Keratinocyte (primary cell): ENCODE measurements at regions not wholly inside any gene's neighbourhood (a gene's known extent, or its start where the extent isn't known, plus 50 kb on each side); places are given as distances from the start of the nearest gene placed in this dataset.

ENCODE experiments used
- DNase-seq: peaks from one replicate; pipeline ENCODE4 v3.0.0-alpha.2; 2011; ENCODE audit warnings: low read depth, missing footprints, low spot score
- FAIRE-seq: peaks from 2 replicates; lab custom pipeline; 2011; peaks lifted over from hg19 to GRCh38; lab: Jason Lieb, UNC
- H2AFZ ChIP-seq: 2 replicates; pipeline ENCODE4 v1.6.0; 2012; ENCODE audit warnings: low read length, control low read depth, inconsistent platforms; ENCODE audit not compliant: control insufficient read depth
- H3K27ac ChIP-seq: 2 replicates; pipeline ENCODE4 v1.5.1; 2011; ENCODE audit warnings: low read length; ENCODE audit not compliant: control insufficient read depth, insufficient read depth
- H3K27me3 ChIP-seq: 3 replicates; pipeline ENCODE4 v1.6.0; 2011; ENCODE audit warnings: low read length; ENCODE audit not compliant: control insufficient read depth, insufficient read depth; ENCODE audit errors: extremely low read depth
- H3K36me3 ChIP-seq, 2 experiments: 2 replicates in 1 of 2; 3 replicates in 1 of 2; pipeline ENCODE4 v1.5.1; 2011; ENCODE audit warnings: low read length in 2 of 2, mild to moderate bottlenecking in 1 of 2; ENCODE audit not compliant: control insufficient read depth in 2 of 2, insufficient read depth in 2 of 2; ENCODE audit errors: extremely low read depth in 1 of 2
- H3K4me1 ChIP-seq: 3 replicates; pipeline ENCODE4 v1.5.1; 2011; ENCODE audit warnings: low read length; ENCODE audit not compliant: control insufficient read depth, insufficient read depth; ENCODE audit errors: extremely low read depth
- H3K4me2 ChIP-seq: 3 replicates; pipeline ENCODE4 v1.6.0; 2011; ENCODE audit warnings: low read depth, low read length; ENCODE audit not compliant: control insufficient read depth, insufficient read depth; ENCODE audit errors: extremely low read depth
- H3K4me3 ChIP-seq, 3 experiments: fragments of 200-600 bp in 1 of 3; sonication (generic) in 1 of 3; 2 replicates in 2 of 3; 3 replicates in 1 of 3; pipeline ENCODE4 v1.5.1; 2011 to 2016; ENCODE audit warnings: low read length in 3 of 3, mild to moderate bottlenecking in 3 of 3, control low read depth in 2 of 3, inconsistent platforms in 1 of 3, low read depth in 1 of 3, mixed read lengths in 1 of 3, mixed run types in 1 of 3, moderate library complexity in 1 of 3; ENCODE audit not compliant: control insufficient read depth in 2 of 3, insufficient read depth in 2 of 3; ENCODE audit errors: extremely low read depth in 1 of 3
- H3K79me2 ChIP-seq: 2 replicates; pipeline ENCODE4 v1.6.0; 2012; ENCODE audit warnings: low read length; ENCODE audit not compliant: control insufficient read depth, insufficient read depth
- H3K9ac ChIP-seq: 3 replicates; pipeline ENCODE4 v1.6.0; 2011; ENCODE audit warnings: low read length; ENCODE audit not compliant: control insufficient read depth, insufficient read depth; ENCODE audit errors: extremely low read depth
- H3K9me1 ChIP-seq: 3 replicates; pipeline ENCODE4 v1.6.0; 2011; ENCODE audit warnings: low read length; ENCODE audit not compliant: control insufficient read depth, insufficient read depth; ENCODE audit errors: extremely low read depth
- H3K9me3 ChIP-seq: 2 replicates; pipeline ENCODE4 v1.5.1; 2012; ENCODE audit warnings: low read depth, low read length; ENCODE audit not compliant: control insufficient read depth
- H4K20me1 ChIP-seq: 3 replicates; pipeline ENCODE4 v1.6.0; 2011; ENCODE audit warnings: low read length; ENCODE audit not compliant: control insufficient read depth, insufficient read depth; ENCODE audit errors: extremely low read depth
- EZH2 ChIP-seq: IDR thresholded peaks from one replicate; pipeline ENCODE4 v1.6.1; 2012; ENCODE audit warnings: inconsistent platforms, mild to moderate bottlenecking, low read length, moderate library complexity
- dilution Hi-C: fragments of 300-500 bp; cut with MboI; formaldehyde crosslinking; loops from one replicate; pipeline ENCODE4 v1.7.0; 2020; ENCODE audit warnings: low sequenced_read_pairs; ENCODE audit not compliant: extremely low pct_ligation_motif_present
- TF ChIP-seq, protein P1 (sequence below), 3 experiments: IDR thresholded peaks in 1 of 3; conservative IDR thresholded peaks in 1 of 3; optimal IDR thresholded peaks in 1 of 3; 2 replicates in 2 of 3; 3 replicates in 1 of 3; pipeline versions ENCODE3 to v1.5.1; 2011; ENCODE audit warnings: low read length in 3 of 3, mild to moderate bottlenecking in 3 of 3, moderate library complexity in 2 of 3, control low read depth in 1 of 3, inconsistent platforms in 1 of 3; ENCODE audit not compliant: insufficient read depth in 2 of 3; ENCODE audit errors: extremely low read depth in 1 of 3

DNA sequence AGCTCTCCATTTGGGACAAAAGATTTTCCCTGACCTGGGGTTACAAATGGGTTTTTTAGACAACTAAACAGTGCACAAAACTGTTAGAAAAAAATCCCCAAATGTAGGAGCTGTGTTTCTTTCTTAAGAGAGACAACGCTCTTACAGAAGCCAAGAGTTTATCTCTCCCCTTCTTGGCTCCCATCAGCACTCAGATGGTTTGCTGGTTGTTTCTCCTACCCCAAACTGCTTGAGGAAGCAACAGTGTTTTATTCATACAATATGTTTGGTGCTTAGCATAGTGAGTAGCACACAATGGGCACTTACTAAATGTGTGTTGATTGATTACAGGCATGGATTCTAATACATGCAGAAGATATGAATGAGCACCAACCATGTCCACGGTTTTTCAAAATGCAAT lies 209.5 kb upstream of the ANO5 start:
- Histone ChIP-seq H3K27ac (no peak overlapping the region), H3K4me2 (no peak overlapping the region), H3K36me3 (no peaks in the 10 kb centered on the region), H4K20me1 (no peaks in the 10 kb centered on the region), H3K27me3 (no peaks in the 10 kb centered on the region), H3K9ac (no peak overlapping the region), H2AFZ (no peak overlapping the region), H3K9me1 (no peaks in the 10 kb centered on the region), H3K9me3 (no peaks in the 10 kb centered on the region), H3K79me2 (no peaks in the 10 kb centered on the region), H3K4me1 (no peaks in the 10 kb centered on the region), H3K4me3 (no peak overlapping the region)
- TF ChIP-seq, protein P1, sequence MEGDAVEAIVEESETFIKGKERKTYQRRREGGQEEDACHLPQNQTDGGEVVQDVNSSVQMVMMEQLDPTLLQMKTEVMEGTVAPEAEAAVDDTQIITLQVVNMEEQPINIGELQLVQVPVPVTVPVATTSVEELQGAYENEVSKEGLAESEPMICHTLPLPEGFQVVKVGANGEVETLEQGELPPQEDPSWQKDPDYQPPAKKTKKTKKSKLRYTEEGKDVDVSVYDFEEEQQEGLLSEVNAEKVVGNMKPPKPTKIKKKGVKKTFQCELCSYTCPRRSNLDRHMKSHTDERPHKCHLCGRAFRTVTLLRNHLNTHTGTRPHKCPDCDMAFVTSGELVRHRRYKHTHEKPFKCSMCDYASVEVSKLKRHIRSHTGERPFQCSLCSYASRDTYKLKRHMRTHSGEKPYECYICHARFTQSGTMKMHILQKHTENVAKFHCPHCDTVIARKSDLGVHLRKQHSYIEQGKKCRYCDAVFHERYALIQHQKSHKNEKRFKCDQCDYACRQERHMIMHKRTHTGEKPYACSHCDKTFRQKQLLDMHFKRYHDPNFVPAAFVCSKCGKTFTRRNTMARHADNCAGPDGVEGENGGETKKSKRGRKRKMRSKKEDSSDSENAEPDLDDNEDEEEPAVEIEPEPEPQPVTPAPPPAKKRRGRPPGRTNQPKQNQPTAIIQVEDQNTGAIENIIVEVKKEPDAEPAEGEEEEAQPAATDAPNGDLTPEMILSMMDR (optimal IDR thresholded peaks at IDR 0.05 in 1 of 3, IDR thresholded peaks at IDR 0.05 in 1 of 3, conservative IDR thresholded peaks at IDR 0.05 in 1 of 3; ENCODE audit: extremely low read depth in 1 of 3, insufficient read depth in 2 of 3, low read length in 3 of 3): no peak
- no peak for TF ChIP-seq EZH2
- FAIRE-seq (no peak), DNase-seq (no peak)
- dilution Hi-C loops: no loop called here

DNA sequence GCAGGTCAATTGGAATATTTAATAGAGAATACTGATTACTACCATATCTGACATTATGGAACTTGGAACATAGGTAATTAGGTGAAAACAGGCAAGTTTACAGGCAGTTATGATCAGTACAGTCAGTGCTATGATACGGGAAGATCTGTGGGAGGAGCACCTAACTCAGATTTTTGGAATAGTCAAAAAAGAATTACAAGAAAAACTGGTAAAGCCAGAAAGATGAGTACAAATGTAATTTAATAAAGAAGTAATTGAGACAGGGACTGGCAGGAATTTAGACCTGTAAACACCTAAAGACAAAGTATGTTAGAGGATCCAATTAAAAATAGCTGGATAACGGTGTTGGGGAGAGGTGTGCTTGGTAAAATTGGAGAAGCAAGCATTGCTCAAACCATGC lies 206.5 kb upstream of the ANO5 start:
- H3K27me3 ChIP-seq: no peaks in the 10 kb centered on the region
- DNase-seq (no peak), FAIRE-seq (no peak)
- H3K9me1 ChIP-seq: no peaks in the 10 kb centered on the region
- no peak overlapping the region for H3K4me3 ChIP-seq
- H3K79me2 ChIP-seq: no peaks in the 10 kb centered on the region
- TF ChIP-seq EZH2: no peak
- TF ChIP-seq, protein P1 (optimal IDR thresholded peaks at IDR 0.05 in 1 of 3, IDR thresholded peaks at IDR 0.05 in 1 of 3, conservative IDR thresholded peaks at IDR 0.05 in 1 of 3; ENCODE audit: extremely low read depth in 1 of 3, insufficient read depth in 2 of 3, low read length in 3 of 3): no peak
- H3K4me2 ChIP-seq: no peak overlapping the region
- dilution Hi-C loops: no loop called here
- H2AFZ ChIP-seq: no peak overlapping the region
- H4K20me1 ChIP-seq: no peaks in the 10 kb centered on the region
- no peaks in the 10 kb centered on the region for H3K4me1 ChIP-seq
- no peak overlapping the region for H3K27ac ChIP-seq
- no peaks in the 10 kb centered on the region for H3K9me3 ChIP-seq
- H3K9ac ChIP-seq: no peak overlapping the region
- H3K36me3 ChIP-seq: no peaks in the 10 kb centered on the region
